ENCODE measurements at regions not wholly inside any gene's neighbourhood (a gene's known extent, or its start where the extent isn't known, plus 50 kb on each side); places are given as distances from the start of the nearest gene placed in this dataset.

DNA sequence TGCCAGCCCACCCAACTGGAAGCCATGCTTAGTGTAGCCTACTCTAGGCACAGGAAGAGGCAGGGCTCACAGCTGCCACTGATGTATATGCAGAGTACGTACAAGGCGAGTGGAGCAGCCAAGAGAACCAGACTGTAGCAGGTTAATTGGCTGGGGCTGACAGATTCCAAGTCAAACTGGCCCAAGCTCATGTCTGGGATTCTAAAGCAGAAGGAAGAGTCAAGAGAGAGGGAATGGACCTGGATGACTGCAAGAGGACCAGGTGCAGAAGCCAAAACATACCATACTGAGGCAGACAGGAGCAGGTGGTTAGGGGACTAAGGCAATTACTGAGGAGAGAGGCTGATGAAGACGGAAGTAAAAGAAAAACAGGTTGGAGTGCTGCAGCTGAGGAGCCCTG, 51.3 kb upstream of the LRRN2 start:
- no peak overlapping the region for H3K27ac ChIP-seq (ENCODE audit: low read depth, low read length)
- no peaks in the 10 kb centered on the region for H3K36me3 ChIP-seq (ENCODE audit: control insufficient read depth, insufficient read depth, low read length)
- H3K4me1 ChIP-seq (ENCODE audit: control insufficient read depth, insufficient read depth, low read length) = no peaks in the 10 kb centered on the region
- no peak overlapping the region for H3K4me3 ChIP-seq (ENCODE audit: low read length)
- H3K27me3 ChIP-seq (ENCODE audit: control insufficient read depth, insufficient read depth, low read length) = no peaks in the 10 kb centered on the region
- H3K9ac ChIP-seq (ENCODE audit: low read length) = no peak overlapping the region

DNA sequence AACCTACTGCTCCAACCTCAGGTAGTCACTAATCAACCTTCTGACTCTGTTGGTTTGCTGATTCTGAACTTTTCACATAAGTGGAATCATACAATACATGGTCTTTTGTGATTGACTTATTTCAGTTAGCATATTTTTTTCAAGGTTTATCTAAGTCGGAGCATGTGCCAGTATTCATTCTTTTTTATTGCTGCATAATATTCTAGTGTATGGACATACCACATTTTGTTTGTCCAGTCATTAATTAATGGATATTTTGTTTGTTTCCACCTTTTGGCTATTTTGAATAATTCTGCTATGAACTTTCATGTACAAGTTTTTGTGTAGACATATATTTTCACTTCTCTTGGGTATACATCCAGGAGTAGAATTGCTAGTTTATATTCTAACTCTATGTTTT, 53.0 kb upstream of the LRRN2 start:
- Histone ChIP-seq H3K4me1 (ENCODE audit: control insufficient read depth, insufficient read depth, low read length) (no peaks in the 10 kb centered on the region), H3K4me3 (ENCODE audit: low read length) (no peak overlapping the region), H3K36me3 (ENCODE audit: control insufficient read depth, insufficient read depth, low read length) (no peaks in the 10 kb centered on the region), H3K27me3 (ENCODE audit: control insufficient read depth, insufficient read depth, low read length) (no peaks in the 10 kb centered on the region), H3K9ac (ENCODE audit: low read length) (no peak overlapping the region), H3K27ac (ENCODE audit: low read depth, low read length) (no peak overlapping the region)

DNA sequence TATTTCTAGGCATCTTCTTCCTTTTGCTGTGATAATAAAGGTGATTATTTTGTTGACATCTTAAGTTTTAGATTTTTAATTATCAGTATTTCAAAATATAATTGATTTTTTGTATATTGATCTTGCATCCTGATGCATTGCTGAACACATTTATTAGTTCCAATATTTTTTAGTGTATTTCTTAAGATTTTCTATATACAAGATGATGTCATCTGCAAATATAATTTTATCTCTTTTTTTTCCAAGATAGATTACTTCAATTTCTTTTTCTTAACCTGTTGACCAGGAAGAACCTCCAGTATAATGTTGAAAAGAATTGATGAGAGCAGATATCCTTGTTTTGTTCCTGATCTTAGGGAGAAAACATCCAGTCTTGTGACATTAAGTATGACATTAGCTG, 54.8 kb upstream of the LRRN2 start:
- H3K27me3 ChIP-seq (ENCODE audit: control insufficient read depth, insufficient read depth, low read length) = no peaks in the 10 kb centered on the region
- no peak overlapping the region for H3K9ac ChIP-seq (ENCODE audit: low read length)
- H3K36me3 ChIP-seq (ENCODE audit: control insufficient read depth, insufficient read depth, low read length) = no peaks in the 10 kb centered on the region
- no peaks in the 10 kb centered on the region for H3K4me1 ChIP-seq (ENCODE audit: control insufficient read depth, insufficient read depth, low read length)
- no peak overlapping the region for H3K4me3 ChIP-seq (ENCODE audit: low read length)
- no peak overlapping the region for H3K27ac ChIP-seq (ENCODE audit: low read depth, low read length)

DNA sequence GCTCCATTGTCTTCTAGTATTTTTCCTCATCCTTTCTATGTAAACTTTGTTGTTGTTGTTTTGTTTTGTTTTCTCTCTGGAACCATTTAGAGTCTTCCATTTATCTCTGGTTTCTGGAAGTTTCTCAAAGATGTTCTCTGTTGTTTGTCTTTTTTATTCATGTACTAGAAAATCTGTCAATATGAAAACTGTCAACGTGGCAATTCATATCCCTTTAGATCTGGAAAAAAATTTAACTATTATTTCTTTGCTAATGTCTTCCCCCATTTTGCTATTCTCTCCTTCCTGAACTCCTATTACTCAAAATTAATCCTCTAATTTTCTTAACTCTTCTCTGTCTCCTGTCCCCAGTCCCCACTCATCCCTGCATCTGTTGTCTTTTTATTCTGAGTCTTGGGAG, 55.9 kb upstream of the LRRN2 start:
- no peaks in the 10 kb centered on the region for H3K27me3 ChIP-seq (ENCODE audit: control insufficient read depth, insufficient read depth, low read length)
- H3K27ac ChIP-seq (ENCODE audit: low read depth, low read length) = no peak overlapping the region
- H3K36me3 ChIP-seq (ENCODE audit: control insufficient read depth, insufficient read depth, low read length) = no peaks in the 10 kb centered on the region
- no peak overlapping the region for H3K9ac ChIP-seq (ENCODE audit: low read length)
- H3K4me1 ChIP-seq (ENCODE audit: control insufficient read depth, insufficient read depth, low read length) = no peaks in the 10 kb centered on the region
- H3K4me3 ChIP-seq (ENCODE audit: low read length) = no peak overlapping the region

DNA sequence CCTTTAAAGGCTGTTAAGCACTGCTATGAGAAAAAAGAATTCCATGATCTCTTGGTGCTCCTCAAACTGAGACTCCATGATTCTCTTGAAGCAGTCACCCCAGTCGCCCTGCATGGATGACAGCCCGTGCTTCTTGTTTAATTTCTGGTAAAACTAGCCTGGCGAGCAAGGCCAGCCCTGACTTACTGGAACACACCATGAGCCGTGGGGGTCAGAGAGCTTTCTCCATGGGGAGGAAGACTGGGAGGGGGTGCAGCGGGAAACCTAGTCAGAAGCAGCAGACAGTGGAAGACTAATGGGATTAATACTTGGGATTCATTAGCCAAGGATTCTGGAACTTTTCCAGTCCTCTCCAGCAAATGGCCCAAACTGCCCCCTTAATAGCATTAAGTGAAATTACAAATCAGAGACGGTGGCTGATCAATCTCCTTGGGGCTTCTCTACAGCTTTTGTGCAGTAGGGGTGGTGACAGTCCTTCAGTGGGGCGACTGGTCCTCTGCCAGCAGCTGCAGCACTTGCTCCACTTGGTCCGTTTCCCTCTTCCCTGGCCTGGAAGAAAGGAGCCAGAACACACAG, 57.2 kb upstream of the LRRN2 start:
- H3K9ac ChIP-seq (ENCODE audit: low read length) = no peak overlapping the region
- no peaks in the 10 kb centered on the region for H3K27me3 ChIP-seq (ENCODE audit: control insufficient read depth, insufficient read depth, low read length)
- no peaks in the 10 kb centered on the region for H3K36me3 ChIP-seq (ENCODE audit: control insufficient read depth, insufficient read depth, low read length)
- H3K27ac ChIP-seq (ENCODE audit: low read depth, low read length) = no peak overlapping the region
- no peak overlapping the region for H3K4me3 ChIP-seq (ENCODE audit: low read length)
- H3K4me1 ChIP-seq (ENCODE audit: control insufficient read depth, insufficient read depth, low read length) = no peaks in the 10 kb centered on the region

DNA sequence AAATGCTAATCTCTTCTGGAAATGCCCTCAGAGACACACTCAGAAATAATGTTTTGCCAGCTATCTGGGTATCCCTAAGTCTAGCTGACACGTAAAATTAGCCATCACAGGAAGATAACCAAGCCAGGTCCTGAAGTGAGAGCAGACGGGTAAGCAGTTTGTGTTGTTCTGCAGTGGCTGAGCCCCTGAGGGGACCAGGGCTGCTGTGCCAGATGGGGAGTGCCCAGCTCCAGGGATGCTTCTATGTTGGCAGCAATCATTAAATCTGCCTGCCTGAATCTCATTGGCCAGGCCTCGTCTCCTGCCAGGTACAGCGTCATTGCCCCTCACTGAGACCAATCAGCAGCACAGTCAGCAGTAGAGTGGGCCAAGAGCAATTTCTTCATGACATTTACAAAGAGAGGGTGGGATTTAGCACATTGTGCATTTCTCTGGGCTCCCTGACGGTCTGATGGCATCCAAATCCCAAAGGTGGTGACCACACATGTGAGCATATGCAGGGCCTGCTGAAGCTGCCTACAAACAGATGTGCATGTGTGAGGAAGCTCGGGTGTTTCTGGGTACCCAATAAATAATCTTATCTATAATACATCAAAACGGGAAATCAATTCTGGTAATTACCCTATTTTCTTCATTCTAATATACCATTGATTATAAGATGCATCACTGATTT, 58.7 kb upstream of the LRRN2 start:
- H3K27ac ChIP-seq (ENCODE audit: low read depth, low read length) = no peak overlapping the region
- H3K4me1 ChIP-seq (ENCODE audit: control insufficient read depth, insufficient read depth, low read length) = no peaks in the 10 kb centered on the region

DNA sequence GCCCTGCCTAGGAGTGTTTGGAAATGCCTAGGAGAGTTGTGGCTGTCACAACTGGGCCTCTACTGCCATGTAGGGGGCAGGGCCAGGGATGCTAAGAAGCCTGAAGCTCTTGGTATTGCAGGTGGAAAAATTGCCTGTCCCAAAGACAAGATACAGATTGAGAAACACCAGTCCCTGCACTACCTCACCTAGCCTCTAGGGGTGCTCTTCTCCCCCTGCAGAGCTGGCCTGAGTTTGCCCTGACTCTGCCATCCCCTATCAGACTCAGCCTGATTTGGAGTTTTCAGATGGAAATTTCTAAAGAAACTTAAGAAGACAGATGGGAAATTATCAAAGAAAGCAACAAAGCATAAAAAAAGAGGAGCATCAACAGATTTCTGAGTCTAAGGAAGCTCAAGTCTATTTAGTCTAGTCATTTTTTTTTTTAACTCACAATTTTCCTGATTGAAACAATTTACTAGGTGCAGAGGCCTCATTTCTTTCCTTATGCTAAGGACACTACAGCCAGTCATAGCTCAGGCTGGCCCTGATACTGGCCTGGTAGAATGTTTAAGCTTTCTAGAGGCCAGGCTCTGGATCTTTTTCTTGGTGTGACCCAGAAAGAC, 61.4 kb upstream of the LRRN2 start:
- no peak overlapping the region for H3K4me3 ChIP-seq (ENCODE audit: low read length)
- no peaks in the 10 kb centered on the region for H3K4me1 ChIP-seq (ENCODE audit: control insufficient read depth, insufficient read depth, low read length)
- H3K27ac ChIP-seq (ENCODE audit: low read depth, low read length) = no peak overlapping the region
- no peaks in the 10 kb centered on the region for H3K36me3 ChIP-seq (ENCODE audit: control insufficient read depth, insufficient read depth, low read length)
- no peaks in the 10 kb centered on the region for H3K27me3 ChIP-seq (ENCODE audit: control insufficient read depth, insufficient read depth, low read length)
- no peak overlapping the region for H3K9ac ChIP-seq (ENCODE audit: low read length)

More for the DNA sequence above, 58.7 kb upstream of the LRRN2 start:
- H3K9ac ChIP-seq (ENCODE audit: low read length) = no peak overlapping the region
- no peak overlapping the region for H3K4me3 ChIP-seq (ENCODE audit: low read length)
- no peaks in the 10 kb centered on the region for H3K27me3 ChIP-seq (ENCODE audit: control insufficient read depth, insufficient read depth, low read length)
- H3K36me3 ChIP-seq (ENCODE audit: control insufficient read depth, insufficient read depth, low read length) = no peaks in the 10 kb centered on the region

DNA sequence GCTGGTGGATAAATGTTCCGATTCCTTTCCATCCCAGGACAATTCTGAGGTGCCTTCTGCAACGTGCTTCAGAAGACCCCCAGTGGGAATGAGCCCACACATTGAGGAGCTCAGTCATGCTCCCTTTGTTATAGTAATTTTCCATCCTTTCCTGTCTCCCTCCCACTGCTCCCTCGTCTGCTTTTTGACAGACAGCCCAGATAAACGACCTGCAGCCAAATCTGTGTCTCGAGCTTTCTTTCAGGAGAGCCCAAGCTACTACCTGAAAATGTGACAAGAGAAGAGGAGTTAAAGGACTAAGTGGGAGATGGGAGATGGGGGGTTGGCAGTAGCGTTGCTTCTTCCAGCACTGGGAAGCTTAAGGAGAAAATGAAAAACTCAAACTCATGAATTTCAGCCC, 65.9 kb upstream of the LRRN2 start:
- no peaks in the 10 kb centered on the region for H3K36me3 ChIP-seq (ENCODE audit: control insufficient read depth, insufficient read depth, low read length)
- H3K27ac ChIP-seq (ENCODE audit: low read depth, low read length) = no peak overlapping the region
- no peak overlapping the region for H3K4me3 ChIP-seq (ENCODE audit: low read length)
- no peaks in the 10 kb centered on the region for H3K27me3 ChIP-seq (ENCODE audit: control insufficient read depth, insufficient read depth, low read length)
- H3K9ac ChIP-seq (ENCODE audit: low read length) = no peak overlapping the region
- H3K4me1 ChIP-seq (ENCODE audit: control insufficient read depth, insufficient read depth, low read length) = no peaks in the 10 kb centered on the region

DNA sequence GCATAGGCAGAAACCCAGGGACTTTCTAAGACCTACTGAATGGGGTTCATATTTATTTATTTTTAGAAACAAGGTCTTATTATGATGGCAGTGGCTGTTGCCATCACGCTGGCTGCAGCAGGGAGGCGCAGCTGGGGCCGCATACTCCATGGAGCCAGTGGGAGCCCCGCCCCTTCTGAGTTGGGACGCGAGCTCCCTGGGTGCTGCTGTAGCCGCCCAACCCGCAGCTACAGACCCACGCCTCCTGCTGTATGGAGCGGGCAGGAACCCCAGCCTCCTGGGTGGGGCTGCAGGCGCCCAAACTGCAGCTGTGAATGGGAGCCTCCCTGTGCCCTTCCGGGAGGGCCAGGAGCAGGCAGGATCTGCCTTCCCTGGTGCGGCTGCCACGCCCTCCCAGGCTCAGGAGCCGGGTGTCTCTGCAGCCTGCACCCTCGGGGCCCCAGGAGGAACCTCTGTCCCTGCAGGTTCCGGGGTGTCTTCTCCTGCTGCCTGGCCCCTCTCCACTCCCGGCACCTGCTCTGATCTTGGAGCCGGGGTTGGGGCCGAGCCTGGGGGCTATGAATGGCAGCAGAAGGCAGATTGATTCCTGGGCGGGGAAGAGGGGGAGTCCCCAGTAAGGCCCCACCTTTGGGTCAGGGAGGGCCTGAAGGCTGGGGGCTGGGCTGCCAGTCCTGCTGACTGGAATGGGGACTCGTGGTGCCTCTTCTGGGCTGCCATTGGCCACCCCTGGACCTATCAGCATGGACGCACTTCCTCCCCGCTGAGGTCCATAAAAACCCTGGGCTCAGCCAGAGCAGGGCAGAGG, 66.5 kb upstream of the LRRN2 start:
- Histone ChIP-seq H3K9ac (ENCODE audit: low read length) (no peak overlapping the region), H3K36me3 (ENCODE audit: control insufficient read depth, insufficient read depth, low read length) (no peaks in the 10 kb centered on the region), H3K4me1 (ENCODE audit: control insufficient read depth, insufficient read depth, low read length) (no peaks in the 10 kb centered on the region), H3K4me3 (ENCODE audit: low read length) (no peak overlapping the region), H3K27ac (ENCODE audit: low read depth, low read length) (no peak overlapping the region), H3K27me3 (ENCODE audit: control insufficient read depth, insufficient read depth, low read length) (no peaks in the 10 kb centered on the region)

DNA sequence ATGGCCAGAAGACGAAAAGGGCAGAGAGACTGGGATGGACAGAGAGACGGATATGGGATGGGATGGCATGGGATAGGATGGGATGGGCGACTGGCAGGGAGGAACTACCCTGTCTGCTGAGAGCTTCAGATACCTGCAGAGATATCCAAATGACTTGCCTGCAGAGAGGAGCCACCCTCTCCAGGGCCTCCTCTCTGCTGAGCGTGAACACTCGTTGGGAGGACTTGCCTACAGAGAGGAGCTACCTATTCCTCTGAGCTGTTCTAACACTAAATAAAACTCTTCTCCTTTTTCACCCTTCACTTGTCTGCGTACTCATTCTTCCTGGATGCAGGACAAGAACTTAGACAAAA, 67.1 kb upstream of the LRRN2 start:
- Histone ChIP-seq H3K36me3 (ENCODE audit: control insufficient read depth, insufficient read depth, low read length) (no peaks in the 10 kb centered on the region), H3K27me3 (ENCODE audit: control insufficient read depth, insufficient read depth, low read length) (no peaks in the 10 kb centered on the region), H3K4me1 (ENCODE audit: control insufficient read depth, insufficient read depth, low read length) (no peaks in the 10 kb centered on the region), H3K27ac (ENCODE audit: low read depth, low read length) (no peak overlapping the region), H3K9ac (ENCODE audit: low read length) (no peak overlapping the region), H3K4me3 (ENCODE audit: low read length) (no peak overlapping the region)

DNA sequence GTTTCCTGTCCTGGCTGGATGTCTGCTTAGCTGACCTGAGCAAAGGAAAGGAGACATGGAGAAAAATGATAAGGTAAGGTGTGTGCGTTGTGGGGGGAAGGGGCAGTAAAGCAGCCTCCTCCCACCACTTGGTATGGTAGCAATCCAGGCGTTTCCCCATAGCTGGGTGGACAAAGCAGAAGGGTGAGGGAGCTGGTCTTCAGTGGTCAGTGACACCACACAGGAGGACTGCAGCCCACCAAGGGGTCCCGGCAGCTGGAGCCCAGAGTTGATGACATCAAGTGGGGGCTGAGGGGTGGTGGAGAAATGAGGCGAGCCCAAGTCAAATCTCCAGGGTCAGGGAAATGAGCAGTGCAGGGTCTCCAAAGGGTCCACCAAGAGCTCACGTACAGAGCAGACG, 69.3 kb upstream of the LRRN2 start:
- Histone ChIP-seq H3K4me3 (ENCODE audit: low read length) (no peak overlapping the region), H3K27ac (ENCODE audit: low read depth, low read length) (no peak overlapping the region), H3K27me3 (ENCODE audit: control insufficient read depth, insufficient read depth, low read length) (no peaks in the 10 kb centered on the region), H3K36me3 (ENCODE audit: control insufficient read depth, insufficient read depth, low read length) (no peaks in the 10 kb centered on the region), H3K9ac (ENCODE audit: low read length) (no peak overlapping the region), H3K4me1 (ENCODE audit: control insufficient read depth, insufficient read depth, low read length) (no peaks in the 10 kb centered on the region)

DNA sequence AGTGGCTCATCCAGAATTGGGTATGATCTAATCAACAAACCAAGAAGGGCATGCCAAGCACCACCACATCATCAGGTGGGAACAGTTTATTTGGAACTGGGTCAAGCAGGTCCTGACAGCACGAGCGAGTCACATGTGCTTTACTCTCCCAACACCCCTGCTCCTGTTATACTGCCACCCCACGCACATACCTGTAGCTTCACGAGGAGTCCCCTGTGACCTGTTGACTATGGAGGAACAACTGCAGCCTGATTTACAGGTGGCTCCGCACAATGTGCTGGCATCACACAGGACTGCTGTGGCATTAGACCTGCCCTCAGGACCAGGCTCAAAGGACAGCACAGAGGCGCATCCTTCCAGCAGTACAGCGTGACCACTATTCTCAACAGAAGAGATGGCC, 70.8 kb upstream of the LRRN2 start:
- H3K36me3 ChIP-seq (ENCODE audit: control insufficient read depth, insufficient read depth, low read length) = no peaks in the 10 kb centered on the region
- H3K4me1 ChIP-seq (ENCODE audit: control insufficient read depth, insufficient read depth, low read length) = no peaks in the 10 kb centered on the region
- H3K9ac ChIP-seq (ENCODE audit: low read length) = no peak overlapping the region
- H3K27me3 ChIP-seq (ENCODE audit: control insufficient read depth, insufficient read depth, low read length) = no peaks in the 10 kb centered on the region
- no peak overlapping the region for H3K27ac ChIP-seq (ENCODE audit: low read depth, low read length)
- no peak overlapping the region for H3K4me3 ChIP-seq (ENCODE audit: low read length)
